Epithelial cell of esophagus (primary cell): ENCODE measurements at regions not wholly inside any gene's neighbourhood (a gene's known extent, or its start where the extent isn't known, plus 50 kb on each side); places are given as distances from the start of the nearest gene placed in this dataset.

ENCODE experiments used
- DNase-seq: peaks from one replicate; pipeline ENCODE4 v3.0.0; 2010; ENCODE audit warnings: low read depth
- H3K4me3 ChIP-seq: 2 replicates; pipeline ENCODE4 v1.5.1; 2011; ENCODE audit warnings: mild to moderate bottlenecking, low read length, control low read depth
- CTCF ChIP-seq: IDR thresholded peaks from 2 replicates; pipeline ENCODE4 v1.5.1; 2011; ENCODE audit warnings: low read depth, mild to moderate bottlenecking, low read length, control low read depth, inconsistent platforms; ENCODE audit not compliant: insufficient read depth; ENCODE audit errors: missing control alignments

- TF ChIP-seq CTCF, result no peak
- DNase-seq, result no peak
- H3K4me3 ChIP-seq, result no peak overlapping the region
These were observed 128.7 kb downstream of the LY86 start for GRCh38 chr6:6716998-6717763.

GRCh38 chr6:6717953-6718352, 129.4 kb downstream of the LY86 start:
- no peak for TF ChIP-seq CTCF
- no peak overlapping the region for H3K4me3 ChIP-seq
- peak; percentile 90 for DNase-seq

- no peak overlapping the region for H3K4me3 ChIP-seq
- TF ChIP-seq CTCF, result no peak
- DNase-seq, result no peak
These were observed 133.1 kb downstream of the LY86 start for GRCh38 chr6:6721606-6722005.

GRCh38 chr6:6722195-6722594, 133.7 kb downstream of the LY86 start:
- no peak overlapping the region for H3K4me3 ChIP-seq
- no peak for TF ChIP-seq CTCF
- no peak for DNase-seq

- no peak for TF ChIP-seq CTCF
- no peak for DNase-seq
- no peak overlapping the region for H3K4me3 ChIP-seq
These were observed 134.8 kb downstream of the LY86 start for GRCh38 chr6:6723361-6723760.

- DNase-seq, result peak; percentile 49
- TF ChIP-seq CTCF, result no peak
- no peak overlapping the region for H3K4me3 ChIP-seq
These were observed 135.5 kb downstream of the LY86 start for GRCh38 chr6:6723921-6724538.
